GM19239 (cell line): ENCODE measurements at regions not wholly inside any gene's neighbourhood (a gene's known extent, or its start where the extent isn't known, plus 50 kb on each side); places are given as distances from the start of the nearest gene placed in this dataset.

Source experiments
- DNase-seq: peaks from one replicate; pipeline ENCODE4 v3.0.0; 2011; ENCODE audit warnings: low spot score; ENCODE audit not compliant: insufficient read length
- FAIRE-seq: peaks from 2 replicates; lab custom pipeline; 2011; peaks lifted over from hg19 to GRCh38; lab: Jason Lieb, UNC

DNA sequence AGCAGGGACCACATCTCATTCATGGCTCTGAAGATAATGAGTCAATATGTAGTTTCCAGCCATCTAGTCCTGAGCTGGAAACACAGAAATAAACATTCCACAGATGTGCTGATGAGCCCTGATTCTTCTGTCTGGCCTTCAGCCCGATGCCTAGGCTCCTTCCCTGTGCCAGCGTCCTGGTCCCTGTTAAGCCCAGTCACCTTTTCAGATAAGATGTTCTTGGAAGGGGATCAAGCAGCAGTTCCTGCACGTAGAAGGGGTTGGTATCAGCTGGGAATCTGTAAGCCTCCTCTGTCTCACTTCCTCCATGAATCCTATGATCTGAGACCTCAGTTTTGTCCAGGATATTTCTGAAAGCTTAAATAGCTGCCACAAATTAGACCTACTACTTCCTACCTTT lies 149.3 kb downstream of the TTC32 start:
- no peak for FAIRE-seq

GRCh38 chr2:19751631-19752030 lies 150.2 kb downstream of the TTC32 start:
- no peak for DNase-seq
- FAIRE-seq = no peak

More for the DNA sequence above, 149.3 kb downstream of the TTC32 start:
- DNase-seq = no peak

GRCh38 chr2:19750136-19750535 lies 151.6 kb downstream of the TTC32 start:
- no peak for FAIRE-seq
- no peak for DNase-seq

GRCh38 chr2:19749507-19749836 lies 152.3 kb downstream of the TTC32 start:
- no peak for DNase-seq
- no peak for FAIRE-seq

DNA sequence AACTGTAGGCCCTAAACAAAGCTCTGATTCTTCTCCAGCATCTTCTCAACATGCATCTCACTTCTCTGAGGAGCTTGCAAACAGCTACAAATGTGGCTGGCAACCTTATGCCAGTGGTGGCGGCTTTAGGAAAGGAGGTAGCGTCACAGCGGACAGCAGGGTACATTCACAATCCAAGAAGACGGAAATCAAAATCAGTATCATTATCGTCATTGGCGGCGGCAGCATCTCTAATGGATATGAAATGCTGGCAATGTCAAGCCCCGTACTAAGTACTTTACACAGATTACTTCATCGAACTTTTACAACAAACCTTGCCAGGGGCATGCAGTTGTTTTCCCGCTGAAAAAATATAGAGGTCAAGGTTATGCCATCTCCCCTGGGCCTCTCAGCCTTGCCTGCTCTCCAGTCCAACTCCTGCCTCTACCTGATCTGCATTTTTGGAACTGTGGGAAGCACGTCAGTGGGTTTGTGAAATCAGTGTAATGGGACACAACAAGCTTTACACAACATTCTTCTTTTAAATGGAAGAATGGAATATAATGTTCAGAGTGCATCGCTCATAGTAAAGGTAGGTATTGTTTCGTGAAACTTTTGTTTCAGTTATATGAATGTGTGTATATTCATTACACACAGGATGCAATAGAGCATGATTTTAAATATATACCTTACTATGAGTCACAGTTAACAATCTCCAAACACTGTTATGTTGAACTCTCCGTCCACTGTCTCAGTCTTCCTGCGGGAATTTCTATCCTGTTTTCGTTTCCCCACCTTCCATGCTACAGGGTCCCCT lies 152.9 kb downstream of the TTC32 start:
- FAIRE-seq (no peak), DNase-seq (no peak)

DNA sequence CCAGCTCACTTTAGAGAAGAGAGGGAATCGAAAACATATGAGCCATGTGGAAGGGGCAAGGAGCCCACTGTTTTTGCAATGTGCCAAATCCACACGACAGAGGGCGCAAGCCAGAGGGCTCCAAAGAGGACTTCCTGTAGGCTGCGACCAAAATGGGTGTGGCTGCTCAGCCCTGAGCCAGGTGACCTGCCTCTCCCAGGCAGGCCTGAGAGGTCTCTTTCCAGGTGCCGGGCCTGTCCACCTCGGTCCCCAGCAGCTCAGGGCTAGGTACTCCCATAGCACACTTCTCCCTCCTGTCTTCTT lies 153.8 kb downstream of the TTC32 start:
- DNase-seq (no peak), FAIRE-seq (no peak)

DNA sequence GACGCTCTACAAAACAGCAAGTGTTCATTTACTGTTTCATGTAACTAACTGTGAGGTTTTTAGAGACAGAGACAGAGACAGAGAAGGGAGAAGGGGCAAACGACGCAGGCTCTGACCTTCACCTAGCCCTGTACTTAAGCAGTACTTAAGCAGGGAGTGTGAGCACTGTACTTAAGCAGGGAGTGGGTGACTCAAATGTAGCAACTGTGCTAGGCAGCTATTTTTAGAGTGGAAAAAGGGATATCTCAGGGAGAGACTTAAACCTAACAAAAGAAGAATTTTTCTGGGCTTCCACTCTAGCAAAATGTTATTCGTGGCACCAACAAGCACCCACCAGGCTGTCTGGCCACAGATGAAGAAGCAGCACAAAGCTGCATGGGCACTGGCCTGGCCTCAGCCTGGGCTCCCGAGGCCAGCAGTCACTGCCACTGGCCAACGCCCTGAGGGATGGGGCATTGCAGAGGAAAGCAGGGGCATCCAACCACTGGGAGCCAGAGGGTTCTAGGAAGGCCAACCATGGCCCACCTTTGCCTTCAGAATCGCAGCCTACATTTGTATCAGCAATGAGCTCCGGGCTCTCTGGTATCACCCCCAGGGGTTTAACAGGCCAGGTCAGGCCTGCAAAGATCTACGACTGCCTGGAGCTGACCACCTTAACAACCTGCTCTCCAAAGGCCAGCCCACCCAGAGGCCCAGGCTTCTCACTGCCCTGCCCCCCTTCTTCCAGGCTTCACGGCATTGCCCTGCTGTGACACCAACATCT lies 154.3 kb downstream of the TTC32 start:
- no peak for FAIRE-seq
- no peak for DNase-seq

GRCh38 chr2:19746611-19747309 lies 155.0 kb downstream of the TTC32 start:
- DNase-seq (no peak), FAIRE-seq (no peak)

DNA sequence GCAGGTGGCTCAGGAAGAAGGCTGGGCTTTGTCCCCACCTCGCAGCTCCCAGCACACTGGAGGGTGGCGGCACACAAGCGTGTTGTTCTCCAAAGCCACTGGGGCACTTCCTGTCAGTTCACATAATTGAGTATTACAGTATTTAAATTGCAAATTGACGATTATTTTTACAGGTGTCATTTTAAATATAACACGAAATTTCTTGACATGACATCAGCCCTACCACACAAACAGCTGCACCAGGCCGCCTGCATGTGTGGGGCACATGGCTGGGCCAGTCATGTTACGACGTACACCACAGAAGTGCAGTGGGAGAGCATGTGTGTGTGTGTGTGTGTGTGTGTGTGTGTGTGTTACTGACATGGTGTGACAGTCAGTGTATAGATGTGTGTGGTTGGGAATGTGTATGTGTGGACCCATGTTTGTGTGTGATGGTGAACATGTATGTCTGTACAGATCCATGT lies 155.6 kb downstream of the TTC32 start:
- FAIRE-seq (no peak), DNase-seq (no peak)

GRCh38 chr2:19745318-19746136 lies 156.3 kb downstream of the TTC32 start:
- FAIRE-seq (no peak), DNase-seq (no peak)

DNA sequence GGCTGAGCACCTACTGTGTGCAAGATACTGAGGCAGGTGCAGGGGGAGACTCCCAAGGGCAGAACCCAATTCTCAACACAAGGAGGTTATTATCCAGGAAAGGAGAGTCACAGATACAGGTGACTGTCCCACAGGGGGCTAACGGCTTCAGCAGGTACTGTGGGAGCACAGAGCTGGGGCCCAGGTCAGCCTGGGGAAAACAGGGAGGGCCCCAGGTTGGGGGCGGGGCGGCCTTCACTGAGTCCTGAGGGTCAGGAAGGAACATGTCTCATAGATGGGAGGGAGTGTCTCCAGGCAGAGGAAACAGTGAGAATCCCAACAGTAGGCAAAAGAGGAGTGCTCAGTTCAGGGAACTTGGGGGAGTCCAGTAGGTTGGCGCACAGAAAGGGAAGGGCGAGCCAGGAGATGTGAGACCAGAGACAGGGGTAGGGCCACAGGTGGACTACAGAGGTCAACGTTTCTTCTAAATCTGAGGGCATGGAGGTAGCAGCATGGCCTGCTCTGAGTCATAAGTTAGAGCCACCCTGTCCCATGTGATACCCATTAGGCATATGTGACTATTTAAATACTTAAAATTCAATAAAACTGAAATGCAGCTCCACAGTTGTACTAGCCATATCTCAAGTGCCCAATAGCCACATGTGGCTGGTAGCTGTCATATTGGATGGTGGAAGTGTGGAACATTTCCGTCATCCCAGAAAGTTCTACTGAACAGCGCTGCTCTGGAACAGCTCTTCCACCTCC lies 157.2 kb downstream of the TTC32 start:
- FAIRE-seq = no peak
- DNase-seq = no peak

DNA sequence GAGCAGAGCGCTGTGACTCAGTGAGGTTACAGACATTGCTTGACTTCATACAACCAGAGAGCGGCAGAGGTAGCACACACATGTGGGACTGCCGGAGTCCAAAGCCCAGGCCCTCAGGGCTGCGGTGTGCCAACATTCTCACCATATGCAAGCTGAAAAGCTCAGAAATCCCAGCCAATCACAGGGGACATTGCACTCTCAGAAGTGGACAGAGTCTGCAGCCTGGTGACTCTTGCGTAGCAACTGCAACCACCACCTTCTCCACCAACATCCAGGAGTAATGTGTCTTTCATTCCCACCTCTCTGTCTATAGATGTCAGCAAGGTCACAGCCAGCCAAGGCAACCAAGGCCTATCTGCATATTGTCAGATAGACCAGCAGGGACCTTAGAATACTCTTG lies 158.1 kb downstream of the TTC32 start:
- DNase-seq (no peak), FAIRE-seq (no peak)

DNA sequence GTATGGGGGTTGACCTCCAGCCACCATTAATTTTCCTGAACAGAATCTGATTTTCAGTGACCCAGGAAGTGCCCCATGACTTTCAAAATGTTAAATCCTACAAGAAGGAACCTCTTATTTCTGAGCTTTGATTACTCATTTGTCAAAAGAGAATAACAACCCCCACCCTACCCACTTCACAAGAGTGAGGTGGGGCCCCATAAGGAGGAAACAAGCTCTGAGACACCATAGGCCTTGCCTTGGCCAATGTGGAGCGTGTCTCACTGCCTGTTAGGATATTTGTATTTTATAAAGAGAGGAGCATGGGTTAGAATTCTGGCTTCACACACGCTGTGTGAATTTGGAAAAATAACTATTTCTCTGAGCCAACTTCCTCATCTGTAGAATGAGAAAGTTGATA lies 158.9 kb downstream of the TTC32 start:
- no peak for FAIRE-seq
- no peak for DNase-seq

DNA sequence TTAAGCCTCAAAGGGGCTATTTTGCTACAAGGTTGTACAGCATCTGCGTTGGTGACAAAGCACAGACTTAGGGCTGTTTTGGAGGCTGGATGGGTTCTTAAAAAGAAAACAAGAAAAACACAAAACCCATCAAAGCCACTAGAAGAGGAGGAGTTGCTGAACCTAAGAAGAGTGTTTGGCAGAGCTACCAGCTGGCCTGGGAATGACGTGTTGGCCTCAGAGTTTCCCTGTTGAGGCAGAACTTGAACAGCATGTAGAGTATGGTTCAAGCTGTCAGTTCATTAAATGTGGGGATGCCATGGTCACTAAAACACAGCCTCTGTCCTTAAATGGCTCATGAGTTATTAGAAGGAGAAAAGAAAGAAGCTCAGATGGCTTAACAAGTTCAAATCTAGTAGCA lies 162.5 kb downstream of the TTC32 start:
- no peak for DNase-seq
- FAIRE-seq = no peak

GRCh38 chr2:19738707-19739106 lies 163.1 kb downstream of the TTC32 start:
- DNase-seq (no peak), FAIRE-seq (no peak)

DNA sequence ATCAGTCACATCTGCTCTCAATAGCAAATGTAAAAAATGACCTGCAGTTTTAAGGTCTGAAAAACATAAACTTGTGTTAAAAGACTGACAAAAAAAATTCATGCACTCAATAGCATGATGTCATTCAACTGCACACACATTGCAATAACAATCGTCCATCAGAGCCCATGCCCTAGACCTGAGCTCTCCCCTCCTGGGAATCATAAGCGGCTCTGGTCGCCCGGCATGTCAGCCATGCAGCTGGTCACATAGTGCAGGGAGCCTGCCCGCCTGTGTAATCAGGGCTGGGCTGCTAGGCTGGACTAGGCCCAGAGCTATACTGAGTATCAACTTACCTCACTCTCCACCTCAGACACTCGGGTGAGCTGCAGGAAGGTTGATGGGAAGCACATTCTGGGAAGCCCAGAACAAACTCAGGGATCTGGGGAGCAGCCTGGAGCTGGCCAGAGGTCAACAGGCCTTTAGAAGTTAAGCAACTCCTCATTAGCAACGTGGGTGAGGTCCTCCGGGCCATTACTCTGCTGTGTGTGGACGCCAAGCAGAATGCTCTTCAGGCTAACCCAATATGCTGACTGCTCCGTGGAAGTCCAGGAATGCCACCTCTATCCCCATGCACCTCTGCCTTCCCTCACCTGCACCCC lies 165.5 kb downstream of the TTC32 start:
- DNase-seq (no peak), FAIRE-seq (no peak)

DNA sequence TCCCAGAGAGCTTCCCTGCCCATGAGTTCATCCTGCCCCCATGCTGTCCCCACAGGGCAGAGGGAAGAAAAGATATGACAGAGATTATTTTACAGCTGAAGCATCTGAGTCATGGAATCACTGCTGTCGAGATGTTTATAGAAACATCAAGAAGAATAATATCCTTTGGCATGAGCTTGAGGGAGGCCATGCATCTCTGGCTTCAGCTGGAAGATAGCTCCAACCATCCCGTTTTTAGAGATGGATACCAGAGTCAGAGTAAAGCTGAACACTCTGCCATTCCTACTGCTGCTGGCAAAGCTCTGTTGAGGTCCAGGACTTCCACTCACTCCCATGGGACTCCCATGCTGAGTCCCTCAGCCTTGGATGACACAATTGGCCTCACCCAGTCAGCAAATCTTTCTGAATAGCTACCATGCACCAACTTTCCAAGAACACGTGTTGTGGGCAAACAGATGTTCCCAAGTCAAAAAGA lies 167.8 kb downstream of the TTC32 start:
- FAIRE-seq (no peak), DNase-seq (no peak)

DNA sequence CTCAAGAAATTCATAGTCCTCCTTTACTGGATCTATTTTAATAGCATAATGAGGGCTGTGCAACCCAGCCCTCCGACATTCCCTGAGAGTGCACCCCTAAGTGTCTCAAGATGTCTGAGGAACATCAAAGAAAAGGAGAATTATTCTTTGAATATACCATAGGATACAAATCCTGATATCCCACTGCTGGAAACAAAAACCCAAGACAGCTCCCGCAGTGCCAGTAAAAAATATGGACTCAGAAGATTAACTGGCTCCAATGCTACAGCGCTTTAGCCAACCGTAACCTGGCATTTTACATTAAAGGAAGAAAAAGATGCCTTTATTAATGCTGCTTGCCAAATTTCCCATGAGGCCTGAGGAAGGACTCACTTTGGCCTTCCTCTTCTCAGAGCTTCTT lies 168.4 kb downstream of the TTC32 start:
- DNase-seq (no peak), FAIRE-seq (no peak)

DNA sequence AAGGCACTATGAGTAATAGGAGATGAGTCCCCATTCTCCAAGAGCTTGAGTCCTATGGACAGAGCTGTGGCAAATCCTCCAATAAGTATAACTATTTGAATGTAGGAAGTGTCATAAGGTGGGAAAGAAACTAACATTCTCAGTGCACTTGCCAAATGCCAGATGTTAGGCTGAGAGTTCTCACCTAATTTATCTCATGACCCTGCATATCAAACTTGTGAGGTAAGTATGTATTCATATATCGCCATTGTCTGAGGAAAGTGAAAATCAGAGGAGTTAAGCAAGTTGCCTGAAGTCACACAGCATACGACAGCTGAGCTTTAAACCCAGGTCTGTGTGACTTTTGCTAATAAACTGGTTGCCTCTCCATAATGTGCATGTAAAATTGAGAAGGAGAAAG lies 169.5 kb downstream of the TTC32 start:
- DNase-seq = no peak
- FAIRE-seq = no peak
